Liver (tissue), 8 donors: ENCODE measurements at regions not wholly inside any gene's neighbourhood (a gene's known extent, or its start where the extent isn't known, plus 50 kb on each side); places are given as distances from the start of the nearest gene placed in this dataset.

Experiments used
- DNase-seq: peaks from one replicate; pipeline ENCODE4 v3.0.0-alpha.2; 2017; ENCODE audit warnings: low spot score
- H3K27ac ChIP-seq, 2 donors: one replicate each; pipeline ENCODE4 v1.7.0; 2013; ENCODE audit warnings: inconsistent platforms in 2 of 2, low read length in 2 of 2, control low read depth in 1 of 2, low read depth in 1 of 2, mild to moderate bottlenecking in 1 of 2
- H3K27me3 ChIP-seq, 4 donors: one replicate each; pipeline versions ENCODE4 v1.6.1 to v1.7.0; 2013; ENCODE audit warnings: low read length in 3 of 4, inconsistent platforms in 1 of 4, mild to moderate bottlenecking in 1 of 4, moderate library complexity in 1 of 4; ENCODE audit not compliant: control insufficient read depth in 4 of 4, insufficient read depth in 4 of 4
- H3K36me3 ChIP-seq, 4 donors: one replicate each; pipeline versions ENCODE4 v1.6.1 to v1.7.0; 2013; ENCODE audit warnings: low read length in 3 of 4, mild to moderate bottlenecking in 3 of 4, low read depth in 1 of 4, moderate library complexity in 1 of 4; ENCODE audit not compliant: control insufficient read depth in 4 of 4, insufficient read depth in 3 of 4
- H3K4me1 ChIP-seq, 4 donors: one replicate each; pipeline versions ENCODE4 v1.6.1 to v1.7.0; 2013; ENCODE audit warnings: low read length in 3 of 4, mild to moderate bottlenecking in 3 of 4, moderate library complexity in 1 of 4; ENCODE audit not compliant: control insufficient read depth in 4 of 4, insufficient read depth in 4 of 4
- H3K4me3 ChIP-seq, 3 donors: one replicate each; pipeline versions ENCODE4 v1.6.1 to v1.7.0; 2013; ENCODE audit warnings: low read length in 3 of 3, control low read depth in 1 of 3, low read depth in 1 of 3, mild to moderate bottlenecking in 1 of 3
- H3K9ac ChIP-seq, 2 donors: one replicate each; pipeline ENCODE4 v1.7.0; 2013; ENCODE audit warnings: low read length in 2 of 2, mild to moderate bottlenecking in 2 of 2, moderate library complexity in 2 of 2, control low read depth in 1 of 2, low read depth in 1 of 2
- H3K9me3 ChIP-seq, 4 donors: one replicate each; pipeline versions ENCODE4 v1.6.1 to v1.7.0; 2013; ENCODE audit warnings: low read length in 3 of 4; ENCODE audit not compliant: control insufficient read depth in 4 of 4
- EGR1 ChIP-seq, 2 donors: IDR thresholded peaks; 2 replicates each; pipeline ENCODE4 v1.6.1; 2016 to 2018; ENCODE audit warnings: antibody characterized with exemption in 2 of 2, low read depth in 2 of 2
- FOXA1 ChIP-seq: IDR thresholded peaks from 2 replicates; pipeline ENCODE4 v1.6.1; 2016; ENCODE audit warnings: antibody characterized with exemption
- FOXA2 ChIP-seq: IDR thresholded peaks from 2 replicates; pipeline ENCODE4 v1.6.1; 2016; ENCODE audit warnings: antibody characterized with exemption
- GABPA ChIP-seq, 2 donors: IDR thresholded peaks in 1 of 2; conservative IDR thresholded peaks in 1 of 2; 2 replicates each; pipeline ENCODE4 v1.6.1; 2016; ENCODE audit warnings: antibody characterized with exemption in 2 of 2, mild to moderate bottlenecking in 1 of 2, moderate library complexity in 1 of 2
- HNF4A ChIP-seq, 2 donors: conservative IDR thresholded peaks; 2 replicates each; pipeline ENCODE4 v1.6.1; 2016; ENCODE audit warnings: antibody characterized with exemption in 2 of 2, mild to moderate bottlenecking in 2 of 2
- HNF4G ChIP-seq: IDR thresholded peaks from 2 replicates; pipeline ENCODE4 v1.6.1; 2016; ENCODE audit warnings: antibody characterized with exemption
- JUND ChIP-seq, 2 donors: IDR thresholded peaks; 2 replicates each; pipeline ENCODE4 v1.6.1; 2016; ENCODE audit warnings: antibody characterized with exemption in 2 of 2
- NR2F2 ChIP-seq: IDR thresholded peaks from 2 replicates; pipeline ENCODE4 v1.6.1; 2016; ENCODE audit warnings: antibody characterized with exemption
- RAD21 ChIP-seq, 2 donors: IDR thresholded peaks; 2 replicates each; pipeline ENCODE4 v1.6.1; 2016; ENCODE audit warnings: antibody characterized with exemption in 2 of 2, mild to moderate bottlenecking in 2 of 2
- RXRA ChIP-seq, 2 donors: IDR thresholded peaks; 2 replicates each; pipeline ENCODE4 v1.6.1; 2017 to 2018; ENCODE audit warnings: antibody characterized with exemption in 2 of 2, mild to moderate bottlenecking in 1 of 2
- SP1 ChIP-seq: IDR thresholded peaks from 2 replicates; pipeline ENCODE4 v1.6.1; 2018; ENCODE audit warnings: antibody characterized with exemption, mild to moderate bottlenecking
- TAF1 ChIP-seq: conservative IDR thresholded peaks from 2 replicates; pipeline ENCODE4 v1.6.1; 2016; ENCODE audit warnings: antibody characterized with exemption, mild to moderate bottlenecking
- YY1 ChIP-seq: IDR thresholded peaks from 2 replicates; pipeline ENCODE4 v1.6.1; 2016; ENCODE audit warnings: antibody characterized with exemption, mild to moderate bottlenecking
- WGBS: extraction: QIAGEN DNeasy Blood & Tissue Kit; methylation state at CpG from one replicate; pipeline ENCODE4 v1.1.7; 2013; 5-methylcytosine and 5-hydroxymethylcytosine counted together
- TF ChIP-seq, protein P1 (sequence below): IDR thresholded peaks from 2 replicates; pipeline ENCODE4 v1.6.1; 2016; ENCODE audit warnings: antibody characterized with exemption
- TF ChIP-seq, protein P2 (sequence below): IDR thresholded peaks from 2 replicates; pipeline ENCODE4 v1.6.1; 2016; ENCODE audit warnings: antibody characterized with exemption
- TF ChIP-seq, protein P3 (sequence below): IDR thresholded peaks from 2 replicates; pipeline ENCODE4 v1.6.1; 2016; ENCODE audit warnings: antibody characterized with exemption
- TF ChIP-seq, protein P4 (sequence below): IDR thresholded peaks from 2 replicates; pipeline ENCODE4 v1.6.1; 2016; ENCODE audit warnings: antibody characterized with exemption, mild to moderate bottlenecking
- TF ChIP-seq, protein P5 (sequence below): fragments of 150-350 bp; IDR thresholded peaks from 2 replicates; pipeline ENCODE4 v1.5.1; 2017; ENCODE audit warnings: improper control_type of control experiment, low read depth, low read length; ENCODE audit not compliant: missing input control
- donor health status: healthy.
- donor health status: healthy.
- donor health status: healthy.
- donor health status: healthy.
- donor health status: healthy.

DNA sequence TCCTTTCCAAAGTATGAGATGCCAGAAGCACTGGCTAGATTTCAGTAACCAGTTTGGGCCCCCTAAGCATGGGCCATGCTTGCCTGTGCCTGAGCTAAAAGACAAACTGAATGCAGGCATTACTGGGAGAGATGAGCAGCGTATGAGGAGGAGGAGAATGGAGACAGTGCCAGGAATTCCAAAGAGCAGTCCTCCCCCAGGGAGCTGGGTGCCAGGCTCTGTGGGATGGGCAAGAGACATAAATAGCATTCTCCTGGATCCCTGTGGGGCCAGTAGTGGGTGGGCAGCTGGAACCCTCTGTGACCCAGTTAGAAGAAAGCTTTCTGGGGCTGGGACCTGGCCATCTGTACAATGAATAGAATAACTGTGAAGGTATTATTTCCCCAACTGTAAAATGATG, 235.6 kb downstream of the KCNA4 start:
- H3K27ac ChIP-seq: no peak overlapping the region
- WGBS: 52% methylated on average over 1 of the region's 1 CpG

DNA sequence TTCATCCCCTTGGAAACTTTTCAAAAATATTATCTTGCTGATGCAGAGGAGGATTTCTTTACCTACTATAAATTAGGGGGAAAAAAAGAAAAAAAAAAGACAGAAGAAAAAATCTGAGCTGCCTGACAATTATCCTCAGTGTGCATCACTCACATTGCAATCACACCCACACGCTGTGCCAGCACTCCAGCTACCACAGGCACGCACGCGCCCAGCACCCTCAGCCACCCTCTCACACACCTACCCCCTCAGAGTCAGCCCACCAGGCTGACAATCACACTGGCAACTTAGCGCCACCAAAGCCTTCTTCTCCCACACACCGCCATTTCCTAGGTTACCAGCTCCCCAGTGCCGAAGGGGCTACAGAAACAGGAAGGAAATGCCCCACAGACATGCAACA, 236.1 kb downstream of the KCNA4 start:
- Histone ChIP-seq H3K9ac (no peak overlapping the region), H3K9me3 (no peaks in the 10 kb centered on the region), H3K36me3 (no peaks in the 10 kb centered on the region), H3K4me1 (no peaks in the 10 kb centered on the region), H3K4me3 (no peak overlapping the region), H3K27ac (no peak overlapping the region), H3K27me3 (no peaks in the 10 kb centered on the region)
- DNase-seq: no peak
- WGBS: 77% methylated on average over 7 of the region's 7 CpGs
- TF ChIP-seq RXRA (IDR thresholded peaks at IDR 0.05) (no peak), HNF4G (no peak), FOXA2 (no peak), HNF4A (conservative IDR thresholded peaks at IDR 0.05) (no peak), SP1 (no peak), TAF1 (no peak), NR2F2 (no peak), EGR1 (IDR thresholded peaks at IDR 0.05; ENCODE audit: low read depth in 2 of 2) (no peak), YY1 (no peak), FOXA1 (no peak), JUND (IDR thresholded peaks at IDR 0.05) (no peak), RAD21 (IDR thresholded peaks at IDR 0.05) (no peak)
- TF ChIP-seq, protein P1, sequence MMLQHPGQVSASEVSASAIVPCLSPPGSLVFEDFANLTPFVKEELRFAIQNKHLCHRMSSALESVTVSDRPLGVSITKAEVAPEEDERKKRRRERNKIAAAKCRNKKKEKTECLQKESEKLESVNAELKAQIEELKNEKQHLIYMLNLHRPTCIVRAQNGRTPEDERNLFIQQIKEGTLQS: no peak
- TF ChIP-seq, protein P2, sequence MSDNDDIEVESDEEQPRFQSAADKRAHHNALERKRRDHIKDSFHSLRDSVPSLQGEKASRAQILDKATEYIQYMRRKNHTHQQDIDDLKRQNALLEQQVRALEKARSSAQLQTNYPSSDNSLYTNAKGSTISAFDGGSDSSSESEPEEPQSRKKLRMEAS: no peak
- TF ChIP-seq, protein P3, sequence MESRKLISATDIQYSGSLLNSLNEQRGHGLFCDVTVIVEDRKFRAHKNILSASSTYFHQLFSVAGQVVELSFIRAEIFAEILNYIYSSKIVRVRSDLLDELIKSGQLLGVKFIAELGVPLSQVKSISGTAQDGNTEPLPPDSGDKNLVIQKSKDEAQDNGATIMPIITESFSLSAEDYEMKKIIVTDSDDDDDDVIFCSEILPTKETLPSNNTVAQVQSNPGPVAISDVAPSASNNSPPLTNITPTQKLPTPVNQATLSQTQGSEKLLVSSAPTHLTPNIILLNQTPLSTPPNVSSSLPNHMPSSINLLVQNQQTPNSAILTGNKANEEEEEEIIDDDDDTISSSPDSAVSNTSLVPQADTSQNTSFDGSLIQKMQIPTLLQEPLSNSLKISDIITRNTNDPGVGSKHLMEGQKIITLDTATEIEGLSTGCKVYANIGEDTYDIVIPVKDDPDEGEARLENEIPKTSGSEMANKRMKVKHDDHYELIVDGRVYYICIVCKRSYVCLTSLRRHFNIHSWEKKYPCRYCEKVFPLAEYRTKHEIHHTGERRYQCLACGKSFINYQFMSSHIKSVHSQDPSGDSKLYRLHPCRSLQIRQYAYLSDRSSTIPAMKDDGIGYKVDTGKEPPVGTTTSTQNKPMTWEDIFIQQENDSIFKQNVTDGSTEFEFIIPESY: no peak
- TF ChIP-seq, protein P4, sequence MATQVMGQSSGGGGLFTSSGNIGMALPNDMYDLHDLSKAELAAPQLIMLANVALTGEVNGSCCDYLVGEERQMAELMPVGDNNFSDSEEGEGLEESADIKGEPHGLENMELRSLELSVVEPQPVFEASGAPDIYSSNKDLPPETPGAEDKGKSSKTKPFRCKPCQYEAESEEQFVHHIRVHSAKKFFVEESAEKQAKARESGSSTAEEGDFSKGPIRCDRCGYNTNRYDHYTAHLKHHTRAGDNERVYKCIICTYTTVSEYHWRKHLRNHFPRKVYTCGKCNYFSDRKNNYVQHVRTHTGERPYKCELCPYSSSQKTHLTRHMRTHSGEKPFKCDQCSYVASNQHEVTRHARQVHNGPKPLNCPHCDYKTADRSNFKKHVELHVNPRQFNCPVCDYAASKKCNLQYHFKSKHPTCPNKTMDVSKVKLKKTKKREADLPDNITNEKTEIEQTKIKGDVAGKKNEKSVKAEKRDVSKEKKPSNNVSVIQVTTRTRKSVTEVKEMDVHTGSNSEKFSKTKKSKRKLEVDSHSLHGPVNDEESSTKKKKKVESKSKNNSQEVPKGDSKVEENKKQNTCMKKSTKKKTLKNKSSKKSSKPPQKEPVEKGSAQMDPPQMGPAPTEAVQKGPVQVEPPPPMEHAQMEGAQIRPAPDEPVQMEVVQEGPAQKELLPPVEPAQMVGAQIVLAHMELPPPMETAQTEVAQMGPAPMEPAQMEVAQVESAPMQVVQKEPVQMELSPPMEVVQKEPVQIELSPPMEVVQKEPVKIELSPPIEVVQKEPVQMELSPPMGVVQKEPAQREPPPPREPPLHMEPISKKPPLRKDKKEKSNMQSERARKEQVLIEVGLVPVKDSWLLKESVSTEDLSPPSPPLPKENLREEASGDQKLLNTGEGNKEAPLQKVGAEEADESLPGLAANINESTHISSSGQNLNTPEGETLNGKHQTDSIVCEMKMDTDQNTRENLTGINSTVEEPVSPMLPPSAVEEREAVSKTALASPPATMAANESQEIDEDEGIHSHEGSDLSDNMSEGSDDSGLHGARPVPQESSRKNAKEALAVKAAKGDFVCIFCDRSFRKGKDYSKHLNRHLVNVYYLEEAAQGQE: no peak
- TF ChIP-seq, protein P5, sequence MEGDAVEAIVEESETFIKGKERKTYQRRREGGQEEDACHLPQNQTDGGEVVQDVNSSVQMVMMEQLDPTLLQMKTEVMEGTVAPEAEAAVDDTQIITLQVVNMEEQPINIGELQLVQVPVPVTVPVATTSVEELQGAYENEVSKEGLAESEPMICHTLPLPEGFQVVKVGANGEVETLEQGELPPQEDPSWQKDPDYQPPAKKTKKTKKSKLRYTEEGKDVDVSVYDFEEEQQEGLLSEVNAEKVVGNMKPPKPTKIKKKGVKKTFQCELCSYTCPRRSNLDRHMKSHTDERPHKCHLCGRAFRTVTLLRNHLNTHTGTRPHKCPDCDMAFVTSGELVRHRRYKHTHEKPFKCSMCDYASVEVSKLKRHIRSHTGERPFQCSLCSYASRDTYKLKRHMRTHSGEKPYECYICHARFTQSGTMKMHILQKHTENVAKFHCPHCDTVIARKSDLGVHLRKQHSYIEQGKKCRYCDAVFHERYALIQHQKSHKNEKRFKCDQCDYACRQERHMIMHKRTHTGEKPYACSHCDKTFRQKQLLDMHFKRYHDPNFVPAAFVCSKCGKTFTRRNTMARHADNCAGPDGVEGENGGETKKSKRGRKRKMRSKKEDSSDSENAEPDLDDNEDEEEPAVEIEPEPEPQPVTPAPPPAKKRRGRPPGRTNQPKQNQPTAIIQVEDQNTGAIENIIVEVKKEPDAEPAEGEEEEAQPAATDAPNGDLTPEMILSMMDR: no peak

More for the DNA sequence above, 235.6 kb downstream of the KCNA4 start:
- DNase-seq: no peak
- H3K4me3 ChIP-seq: no peak overlapping the region
- H3K27me3 ChIP-seq: no peaks in the 10 kb centered on the region
- H3K9ac ChIP-seq: no peak overlapping the region
- no peaks in the 10 kb centered on the region for H3K4me1 ChIP-seq
- H3K9me3 ChIP-seq: no peaks in the 10 kb centered on the region
- TF ChIP-seq TAF1 (no peak), JUND (IDR thresholded peaks at IDR 0.05) (no peak), NR2F2 (no peak), EGR1 (IDR thresholded peaks at IDR 0.05; ENCODE audit: low read depth in 2 of 2) (no peak), GABPA (IDR thresholded peaks at IDR 0.05 in 1 of 2, conservative IDR thresholded peaks at IDR 0.05 in 1 of 2) (no peak)
- TF ChIP-seq, protein P4: no peak
- no peaks in the 10 kb centered on the region for H3K36me3 ChIP-seq
